Smooth muscle cell (in vitro differentiated cells): ENCODE measurements at regions not wholly inside any gene's neighbourhood (a gene's known extent, or its start where the extent isn't known, plus 50 kb on each side); places are given as distances from the start of the nearest gene placed in this dataset.

Experiments
- DNase-seq: peaks from one replicate; lab custom pipeline; 2025; ENCODE audit not compliant: unreplicated experiment; lab: John Stamatoyannopoulos, UW
- H2AFZ ChIP-seq: fragments of 200-600 bp; sonication (generic); 2 replicates; pipeline ENCODE4 v1.6.0; 2016; ENCODE audit warnings: antibody characterized with exemption, low read depth, mild to moderate bottlenecking
- H3F3A ChIP-seq: fragments of 200-600 bp; sonication (generic); 2 replicates; pipeline ENCODE4 v1.6.0; 2017; ENCODE audit warnings: antibody characterized with exemption, low read depth
- H3K27ac ChIP-seq: fragments of 200-600 bp; sonication (generic); 2 replicates; pipeline ENCODE4 v1.5.1; 2016; ENCODE audit warnings: low read depth, mild to moderate bottlenecking
- H3K27me3 ChIP-seq: fragments of 200-600 bp; sonication (generic); 2 replicates; pipeline ENCODE4 v1.6.1; 2016; ENCODE audit warnings: low read depth, mild to moderate bottlenecking
- H3K36me3 ChIP-seq: fragments of 200-600 bp; sonication (generic); 2 replicates; pipeline ENCODE4 v1.5.1; 2016; ENCODE audit warnings: low read depth
- H3K4me1 ChIP-seq: fragments of 200-600 bp; sonication (generic); 2 replicates; pipeline ENCODE4 v1.5.1; 2016; ENCODE audit warnings: low read depth
- H3K4me2 ChIP-seq: fragments of 200-600 bp; sonication (generic); 2 replicates; pipeline ENCODE4 v1.6.0; 2016; ENCODE audit warnings: mild to moderate bottlenecking
- H3K4me3 ChIP-seq: fragments of 200-600 bp; sonication (generic); 2 replicates; pipeline ENCODE4 v1.5.1; 2016; ENCODE audit warnings: mild to moderate bottlenecking
- H3K79me2 ChIP-seq: fragments of 200-600 bp; sonication (generic); 2 replicates; pipeline ENCODE4 v1.6.0; 2016; ENCODE audit warnings: low read depth, mild to moderate bottlenecking
- H3K9ac ChIP-seq: fragments of 200-600 bp; sonication (generic); 2 replicates; pipeline ENCODE4 v1.6.0; 2016; ENCODE audit warnings: low read depth
- H3K9me3 ChIP-seq: fragments of 200-600 bp; sonication (generic); replicated peaks from 2 replicates; pipeline ENCODE4 v1.5.1; 2016; ENCODE audit warnings: low read depth
- H4K20me1 ChIP-seq: fragments of 200-600 bp; sonication (generic); 2 replicates; pipeline ENCODE4 v1.6.0; 2016; ENCODE audit warnings: low read depth
- WGBS: methylation state at CpG from one replicate; pipeline ENCODE4 v1.1.7; 2016; ENCODE audit warnings: low lambda C conversion rate; 5-methylcytosine and 5-hydroxymethylcytosine counted together
- TF ChIP-seq, protein P1 (sequence below): fragments of 200-600 bp; sonication (generic); IDR thresholded peaks from 2 replicates; pipeline ENCODE4 v1.5.1; 2017; ENCODE audit warnings: borderline replicate concordance, mild to moderate bottlenecking, antibody characterized with exemption; ENCODE audit not compliant: insufficient read depth, poor library complexity, severe bottlenecking

GRCh38 chr2:104279646-104280045 is 574.3 kb upstream of the POU3F3 start:
- no peaks in the 10 kb centered on the region for H3K9me3 ChIP-seq
- H3K4me1 ChIP-seq: no peaks in the 10 kb centered on the region
- H3K27ac ChIP-seq: no peak overlapping the region
- H3K27me3 ChIP-seq: no peaks in the 10 kb centered on the region
- TF ChIP-seq, protein P1, sequence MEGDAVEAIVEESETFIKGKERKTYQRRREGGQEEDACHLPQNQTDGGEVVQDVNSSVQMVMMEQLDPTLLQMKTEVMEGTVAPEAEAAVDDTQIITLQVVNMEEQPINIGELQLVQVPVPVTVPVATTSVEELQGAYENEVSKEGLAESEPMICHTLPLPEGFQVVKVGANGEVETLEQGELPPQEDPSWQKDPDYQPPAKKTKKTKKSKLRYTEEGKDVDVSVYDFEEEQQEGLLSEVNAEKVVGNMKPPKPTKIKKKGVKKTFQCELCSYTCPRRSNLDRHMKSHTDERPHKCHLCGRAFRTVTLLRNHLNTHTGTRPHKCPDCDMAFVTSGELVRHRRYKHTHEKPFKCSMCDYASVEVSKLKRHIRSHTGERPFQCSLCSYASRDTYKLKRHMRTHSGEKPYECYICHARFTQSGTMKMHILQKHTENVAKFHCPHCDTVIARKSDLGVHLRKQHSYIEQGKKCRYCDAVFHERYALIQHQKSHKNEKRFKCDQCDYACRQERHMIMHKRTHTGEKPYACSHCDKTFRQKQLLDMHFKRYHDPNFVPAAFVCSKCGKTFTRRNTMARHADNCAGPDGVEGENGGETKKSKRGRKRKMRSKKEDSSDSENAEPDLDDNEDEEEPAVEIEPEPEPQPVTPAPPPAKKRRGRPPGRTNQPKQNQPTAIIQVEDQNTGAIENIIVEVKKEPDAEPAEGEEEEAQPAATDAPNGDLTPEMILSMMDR: no peak
- H2AFZ ChIP-seq: no peak overlapping the region
- no peak overlapping the region for H3K4me2 ChIP-seq
- H3K4me3 ChIP-seq: no peak overlapping the region
- no peaks in the 10 kb centered on the region for H3F3A ChIP-seq
- DNase-seq: no peak
- no peak overlapping the region for H3K9ac ChIP-seq
- H3K79me2 ChIP-seq: no peaks in the 10 kb centered on the region
- no peaks in the 10 kb centered on the region for H4K20me1 ChIP-seq
- WGBS: 97% methylated on average over 1 of the region's 1 CpG
- H3K36me3 ChIP-seq: no peaks in the 10 kb centered on the region

- Histone ChIP-seq H3K9ac (no peak overlapping the region), H4K20me1 (no peaks in the 10 kb centered on the region), H3K4me1 (no peaks in the 10 kb centered on the region), H3K27ac (no peak overlapping the region), H2AFZ (no peak overlapping the region), H3K9me3 (no peaks in the 10 kb centered on the region), H3F3A (no peaks in the 10 kb centered on the region), H3K36me3 (no peaks in the 10 kb centered on the region), H3K4me2 (no peak overlapping the region), H3K27me3 (no peaks in the 10 kb centered on the region), H3K4me3 (no peak overlapping the region), H3K79me2 (no peaks in the 10 kb centered on the region)
- DNase-seq: no peak
- 100% methylated on average over 1 of the region's 1 CpG for WGBS
- TF ChIP-seq, protein P1: no peak
These were observed 573.7 kb upstream of the POU3F3 start for GRCh38 chr2:104280216-104280615.

GRCh38 chr2:104286841-104287240 is 567.1 kb upstream of the POU3F3 start:
- H3K79me2 ChIP-seq: no peaks in the 10 kb centered on the region
- peaks cover 6% of the 10 kb centered on the region for H3K4me1 ChIP-seq
- H3F3A ChIP-seq: no peaks in the 10 kb centered on the region
- no peak overlapping the region for H3K4me3 ChIP-seq
- no peak overlapping the region for H3K4me2 ChIP-seq
- H2AFZ ChIP-seq: no peak overlapping the region
- 12% methylated on average over 3 of the region's 3 CpGs for WGBS
- H3K9ac ChIP-seq: no peak overlapping the region
- H3K9me3 ChIP-seq: no peaks in the 10 kb centered on the region
- H4K20me1 ChIP-seq: no peaks in the 10 kb centered on the region
- no peak for DNase-seq
- no peaks in the 10 kb centered on the region for H3K27me3 ChIP-seq
- no peak overlapping the region for H3K27ac ChIP-seq
- TF ChIP-seq, protein P1: no peak
- no peaks in the 10 kb centered on the region for H3K36me3 ChIP-seq

DNA sequence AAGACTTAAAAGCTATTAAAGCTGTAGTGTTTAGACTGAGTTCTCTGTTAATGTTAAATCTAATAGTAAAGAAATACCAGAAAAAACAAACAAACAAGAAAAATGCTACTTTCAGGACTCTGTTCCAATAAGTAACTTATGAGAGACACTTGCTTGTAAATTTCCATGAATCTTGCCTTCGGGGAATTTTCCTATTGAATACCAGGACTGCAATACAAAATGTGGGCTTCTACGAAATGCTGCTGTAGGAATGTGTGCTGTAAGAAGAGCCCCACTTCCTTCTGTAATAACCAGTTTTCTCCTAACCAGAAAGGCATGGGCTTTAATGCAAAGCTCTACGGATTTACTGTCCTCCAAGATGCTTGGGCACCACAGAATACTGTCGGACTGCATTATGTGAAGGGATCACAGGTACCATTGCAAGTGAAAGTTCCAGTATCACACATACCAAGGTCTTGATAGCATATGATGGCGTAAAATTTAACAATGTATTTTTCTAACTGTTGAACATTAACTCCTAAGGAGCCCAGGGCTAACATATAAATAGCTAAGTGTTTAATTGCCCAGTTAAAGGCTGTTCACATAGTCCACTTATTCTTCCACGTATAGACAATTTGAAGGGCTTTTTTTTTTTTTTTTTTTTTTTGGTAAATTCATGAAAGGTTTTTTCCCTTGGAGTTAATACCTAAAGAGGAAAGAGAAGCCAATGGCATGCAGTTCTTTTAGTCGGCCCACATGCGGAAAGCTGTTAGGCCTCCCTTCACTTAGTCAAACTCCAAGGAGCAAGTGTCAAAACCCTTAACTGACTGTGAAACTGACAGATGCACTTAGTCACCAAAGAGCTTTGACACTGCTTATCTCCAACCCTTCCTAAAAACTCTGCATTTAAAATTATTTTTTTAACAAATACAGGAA is 564.0 kb upstream of the POU3F3 start:
- Histone ChIP-seq H4K20me1 (no peaks in the 10 kb centered on the region), H3K9ac (no peak overlapping the region), H3K9me3 (no peaks in the 10 kb centered on the region), H3K27me3 (no peaks in the 10 kb centered on the region), H3K4me3 (no peak overlapping the region), H3F3A (no peaks in the 10 kb centered on the region), H3K4me2 (no peak overlapping the region), H3K4me1 (peaks cover 6% of the 10 kb centered on the region), H2AFZ (no peak overlapping the region), H3K79me2 (no peaks in the 10 kb centered on the region), H3K27ac (no peak overlapping the region), H3K36me3 (no peaks in the 10 kb centered on the region)
- DNase-seq: no peak
- TF ChIP-seq, protein P1: no peak
- 82% methylated on average over 8 of the region's 8 CpGs for WGBS
